ENCODE measurements at regions not wholly inside any gene's neighbourhood (a gene's known extent, or its start where the extent isn't known, plus 50 kb on each side); places are given as distances from the start of the nearest gene placed in this dataset.

GRCh38 chr20:47973519-47974233 is 188.4 kb upstream of the SULF2 start (continued):
- TF ChIP-seq YEATS2 (CRISPR knock-in tag; IDR thresholded peaks at IDR 0.05; ENCODE audit: borderline replicate concordance) (no peak; the same call in none of the 2 replicates), PAX8 (CRISPR knock-in tag; IDR thresholded peaks at IDR 0.05; ENCODE audit: borderline replicate concordance) (0 out of 2 replicates have a peak, but pooled peaks have one; percentile 21), TOE1 (CRISPR knock-in tag; IDR thresholded peaks at IDR 0.05) (no peak), RFXANK (CRISPR knock-in tag; IDR thresholded peaks at IDR 0.05) (no peak), CENPT (CRISPR knock-in tag; IDR thresholded peaks at IDR 0.05; ENCODE audit: low read depth) (no peak), ARID3A (IDR thresholded peaks at IDR 0.05; ENCODE audit: low read depth, low read length) (no peak), HCFC1 (IDR thresholded peaks at IDR 0.05; ENCODE audit: low read depth, low read length) (no peak), RBFOX2 (IDR thresholded peaks at IDR 0.05; ENCODE audit: low read depth, low read length) (peak; percentile 69), IKZF5 (CRISPR knock-in tag; IDR thresholded peaks at IDR 0.05) (peak; percentile 93), ZNF746 (CRISPR knock-in tag; IDR thresholded peaks at IDR 0.05) (no peak; the same call in 1 of the 2 replicates), CAMTA2 (CRISPR knock-in tag; IDR thresholded peaks at IDR 0.05; ENCODE audit: borderline replicate concordance) (no peak), NR2F2 (IDR thresholded peaks at IDR 0.05; ENCODE audit: borderline replicate concordance, low read depth) (peak; percentile 94), KMT2A (CRISPR knock-in tag; IDR thresholded peaks at IDR 0.05) (peak; percentile 80), ZNF430 (CRISPR knock-in tag; IDR thresholded peaks at IDR 0.05) (peak; percentile 94), ZNF143 (CRISPR knock-in tag; IDR thresholded peaks at IDR 0.05) (no peak; the same call in 1 of the 2 replicates), TBP (CRISPR knock-in tag; IDR thresholded peaks at IDR 0.05) (no peak), TBL1XR1 (IDR thresholded peaks at IDR 0.05; ENCODE audit: borderline replicate concordance, low read length, partially characterized antibody) (peak; percentile 84), E2F5 (CRISPR knock-in tag; conservative IDR thresholded peaks at IDR 0.05) (no peak), ZBTB42 (CRISPR knock-in tag; IDR thresholded peaks at IDR 0.05) (no peak), ZNF670 (CRISPR knock-in tag; IDR thresholded peaks at IDR 0.05; ENCODE audit: borderline replicate concordance) (no peak; the same call in none of the 2 replicates), ZEB1 (IDR thresholded peaks at IDR 0.05; ENCODE audit: insufficient replicate concordance, low read depth) (no peak), MTA1 (CRISPR knock-in tag; IDR thresholded peaks at IDR 0.05; ENCODE audit: borderline replicate concordance) (peak; percentile 96), ZNF883 (CRISPR knock-in tag; IDR thresholded peaks at IDR 0.05; ENCODE audit: not compliant biosample characterization) (no peak), KDM5B (CRISPR knock-in tag; IDR thresholded peaks at IDR 0.05; ENCODE audit: borderline replicate concordance) (peak; percentile 74; the same call in 1 of the 2 replicates), RELA (CRISPR knock-in tag; IDR thresholded peaks at IDR 0.05) (no peak; the same call in 1 of the 2 replicates), NR3C1 (CRISPR knock-in tag; IDR thresholded peaks at IDR 0.05) (no peak), ZMYM3 (CRISPR knock-in tag; IDR thresholded peaks at IDR 0.05) (peak; percentile 74; the same call in 1 of the 2 replicates), ZFY (CRISPR knock-in tag; IDR thresholded peaks at IDR 0.05) (peak; percentile 71)
